HL-60 (cell line): ENCODE measurements at regions not wholly inside any gene's neighbourhood (a gene's known extent, or its start where the extent isn't known, plus 50 kb on each side); places are given as distances from the start of the nearest gene placed in this dataset.

Experiments used
- DNase-seq, 2 experiments: peaks; one replicate each; pipeline ENCODE4 v3.0.0-alpha.2; 2010 to 2020; ENCODE audit warnings: low read depth in 1 of 2, low spot score in 1 of 2
- H3K27ac ChIP-seq: fragments of 250-450 bp; sonication (Bioruptor Pico); replicated peaks from 2 replicates; pipeline ENCODE4 v1.5.1; 2020; ENCODE audit warnings: mild to moderate bottlenecking, moderate library complexity
- H3K27me3 ChIP-seq: fragments of 250-450 bp; sonication (Bioruptor Pico); 2 replicates; pipeline ENCODE4 v1.5.1; 2021; ENCODE audit warnings: mild to moderate bottlenecking, moderate library complexity; ENCODE audit not compliant: insufficient read depth, poor library complexity, severe bottlenecking
- H3K4me3 ChIP-seq: replicated peaks from 2 replicates; pipeline ENCODE4 v1.5.1; 2011; ENCODE audit warnings: mild to moderate bottlenecking, control low read depth, low read length; ENCODE audit not compliant: insufficient read depth
- CTCF ChIP-seq: IDR thresholded peaks from one replicate; pipeline ENCODE4 v1.5.1; 2011; ENCODE audit warnings: low read length, control low read depth, inconsistent platforms; ENCODE audit not compliant: insufficient read depth
- GABPA ChIP-seq: IDR thresholded peaks from 2 replicates; pipeline ENCODE4 v1.6.1; 2012; ENCODE audit warnings: low read depth
- POLR2AphosphoS5 ChIP-seq: IDR thresholded peaks from 2 replicates; pipeline ENCODE4 v1.6.1; 2012; ENCODE audit warnings: low read depth
- REST ChIP-seq: IDR thresholded peaks from 2 replicates; pipeline ENCODE4 v1.6.1; 2012; ENCODE audit warnings: low read depth; ENCODE audit not compliant: insufficient replicate concordance
- SPI1 ChIP-seq: IDR thresholded peaks from 2 replicates; pipeline ENCODE4 v1.6.1; 2012; ENCODE audit warnings: low read depth, mild to moderate bottlenecking, borderline replicate concordance

- Histone ChIP-seq H3K27ac (no peak overlapping the region), H3K4me3 (no peak overlapping the region), H3K27me3 (peaks cover 3% of the 10 kb centered on the region)
- TF ChIP-seq REST (no peak), SPI1 (no peak)
- DNase-seq: no peak
Observed at GRCh38 chr3:135621184-135621920, 344.2 kb upstream of the PPP2R3A start.

GRCh38 chr3:135622215-135622614 lies 343.3 kb upstream of the PPP2R3A start:
- peaks cover 3% of the 10 kb centered on the region for H3K27me3 ChIP-seq
- DNase-seq: no peak
- TF ChIP-seq POLR2AphosphoS5 (no peak), GABPA (no peak), SPI1 (no peak), CTCF (no peak), REST (no peak)
- no peak overlapping the region for H3K4me3 ChIP-seq
- no peak overlapping the region for H3K27ac ChIP-seq

GRCh38 chr3:135622656-135623055 lies 342.9 kb upstream of the PPP2R3A start:
- Histone ChIP-seq H3K4me3 (no peak overlapping the region), H3K27ac (no peak overlapping the region), H3K27me3 (peaks cover 3% of the 10 kb centered on the region)
- TF ChIP-seq GABPA: no peak
- no peak for TF ChIP-seq POLR2AphosphoS5
- TF ChIP-seq REST: no peak
- TF ChIP-seq CTCF: no peak
- DNase-seq: no peak
